ENCODE measurements at regions not wholly inside any gene's neighbourhood (a gene's known extent, or its start where the extent isn't known, plus 50 kb on each side); places are given as distances from the start of the nearest gene placed in this dataset.

DNA sequence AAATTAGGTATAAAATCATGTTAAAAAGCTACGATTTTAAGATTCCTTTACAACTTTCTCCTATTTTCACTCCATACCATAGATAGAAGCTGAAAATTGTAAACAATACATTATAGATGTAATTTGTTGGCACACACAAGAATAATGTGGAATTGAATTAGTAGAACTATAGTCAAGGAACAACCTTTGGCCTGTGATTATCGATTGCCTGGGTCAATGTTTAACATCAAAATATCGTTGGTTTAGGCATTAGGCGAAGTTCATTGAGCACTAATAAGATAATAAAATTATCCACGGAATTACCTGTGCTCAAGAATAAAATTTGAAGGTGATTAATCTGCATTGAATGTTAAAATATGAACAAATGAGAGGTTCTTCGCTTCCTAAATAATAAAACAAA, 455.1 kb upstream of the ZP4 start:
- TF ChIP-seq, protein P1, sequence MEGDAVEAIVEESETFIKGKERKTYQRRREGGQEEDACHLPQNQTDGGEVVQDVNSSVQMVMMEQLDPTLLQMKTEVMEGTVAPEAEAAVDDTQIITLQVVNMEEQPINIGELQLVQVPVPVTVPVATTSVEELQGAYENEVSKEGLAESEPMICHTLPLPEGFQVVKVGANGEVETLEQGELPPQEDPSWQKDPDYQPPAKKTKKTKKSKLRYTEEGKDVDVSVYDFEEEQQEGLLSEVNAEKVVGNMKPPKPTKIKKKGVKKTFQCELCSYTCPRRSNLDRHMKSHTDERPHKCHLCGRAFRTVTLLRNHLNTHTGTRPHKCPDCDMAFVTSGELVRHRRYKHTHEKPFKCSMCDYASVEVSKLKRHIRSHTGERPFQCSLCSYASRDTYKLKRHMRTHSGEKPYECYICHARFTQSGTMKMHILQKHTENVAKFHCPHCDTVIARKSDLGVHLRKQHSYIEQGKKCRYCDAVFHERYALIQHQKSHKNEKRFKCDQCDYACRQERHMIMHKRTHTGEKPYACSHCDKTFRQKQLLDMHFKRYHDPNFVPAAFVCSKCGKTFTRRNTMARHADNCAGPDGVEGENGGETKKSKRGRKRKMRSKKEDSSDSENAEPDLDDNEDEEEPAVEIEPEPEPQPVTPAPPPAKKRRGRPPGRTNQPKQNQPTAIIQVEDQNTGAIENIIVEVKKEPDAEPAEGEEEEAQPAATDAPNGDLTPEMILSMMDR (IDR thresholded peaks at IDR 0.05), result no peak
- TF ChIP-seq EZH2 (IDR thresholded peaks at IDR 0.05; ENCODE audit: borderline replicate concordance, insufficient read depth, low read depth, low read length, poor library complexity, severe bottlenecking), result no peak

Data from B cell (primary cell).